Fibroblast of mammary gland (primary cell): ENCODE measurements at regions not wholly inside any gene's neighbourhood (a gene's known extent, or its start where the extent isn't known, plus 50 kb on each side); places are given as distances from the start of the nearest gene placed in this dataset.
"Not testable (repeated sequence)": the region's sequence is repeated elsewhere in the genome, so short reads cannot be mapped to it uniquely, and the experiment has no call there.

Experiments used
- DNase-seq: peaks from one replicate; pipeline ENCODE4 v3.0.0-alpha.2; 2010; ENCODE audit warnings: low read depth
- H3K4me3 ChIP-seq: 2 replicates; pipeline ENCODE4 v1.5.1; 2011; ENCODE audit warnings: low read depth, mild to moderate bottlenecking, low read length, moderate library complexity; ENCODE audit not compliant: control insufficient read depth
- TF ChIP-seq, protein P1 (sequence below): conservative IDR thresholded peaks from 2 replicates; pipeline ENCODE4 v1.5.1; 2011; ENCODE audit warnings: low read depth, low read length, inconsistent platforms; ENCODE audit not compliant: control insufficient read depth, insufficient read depth

DNA sequence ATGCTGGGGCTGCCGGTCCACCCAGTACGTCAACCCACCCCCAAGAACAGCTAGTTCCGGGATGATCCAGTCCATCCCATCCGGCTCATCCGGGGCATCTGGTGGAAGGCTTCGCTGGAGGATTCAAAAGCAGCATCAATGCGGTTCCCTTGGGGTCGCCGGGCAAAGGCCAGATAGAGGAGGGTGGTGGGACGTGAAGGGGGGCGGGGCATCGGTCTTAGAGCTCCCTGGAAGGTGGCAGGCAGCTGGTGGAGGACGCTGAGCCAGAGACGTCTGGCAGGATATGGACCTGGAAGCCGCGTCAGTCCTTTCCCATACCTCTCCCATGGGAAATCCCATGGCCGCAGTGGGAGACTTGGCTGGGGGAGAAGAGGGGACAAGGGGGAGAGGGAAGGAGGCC is 1500.8 kb upstream of the DEFB115 start:
- H3K4me3 ChIP-seq, result no peak overlapping the region
- DNase-seq, result no peak
- TF ChIP-seq, protein P1, sequence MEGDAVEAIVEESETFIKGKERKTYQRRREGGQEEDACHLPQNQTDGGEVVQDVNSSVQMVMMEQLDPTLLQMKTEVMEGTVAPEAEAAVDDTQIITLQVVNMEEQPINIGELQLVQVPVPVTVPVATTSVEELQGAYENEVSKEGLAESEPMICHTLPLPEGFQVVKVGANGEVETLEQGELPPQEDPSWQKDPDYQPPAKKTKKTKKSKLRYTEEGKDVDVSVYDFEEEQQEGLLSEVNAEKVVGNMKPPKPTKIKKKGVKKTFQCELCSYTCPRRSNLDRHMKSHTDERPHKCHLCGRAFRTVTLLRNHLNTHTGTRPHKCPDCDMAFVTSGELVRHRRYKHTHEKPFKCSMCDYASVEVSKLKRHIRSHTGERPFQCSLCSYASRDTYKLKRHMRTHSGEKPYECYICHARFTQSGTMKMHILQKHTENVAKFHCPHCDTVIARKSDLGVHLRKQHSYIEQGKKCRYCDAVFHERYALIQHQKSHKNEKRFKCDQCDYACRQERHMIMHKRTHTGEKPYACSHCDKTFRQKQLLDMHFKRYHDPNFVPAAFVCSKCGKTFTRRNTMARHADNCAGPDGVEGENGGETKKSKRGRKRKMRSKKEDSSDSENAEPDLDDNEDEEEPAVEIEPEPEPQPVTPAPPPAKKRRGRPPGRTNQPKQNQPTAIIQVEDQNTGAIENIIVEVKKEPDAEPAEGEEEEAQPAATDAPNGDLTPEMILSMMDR, result no peak

DNA sequence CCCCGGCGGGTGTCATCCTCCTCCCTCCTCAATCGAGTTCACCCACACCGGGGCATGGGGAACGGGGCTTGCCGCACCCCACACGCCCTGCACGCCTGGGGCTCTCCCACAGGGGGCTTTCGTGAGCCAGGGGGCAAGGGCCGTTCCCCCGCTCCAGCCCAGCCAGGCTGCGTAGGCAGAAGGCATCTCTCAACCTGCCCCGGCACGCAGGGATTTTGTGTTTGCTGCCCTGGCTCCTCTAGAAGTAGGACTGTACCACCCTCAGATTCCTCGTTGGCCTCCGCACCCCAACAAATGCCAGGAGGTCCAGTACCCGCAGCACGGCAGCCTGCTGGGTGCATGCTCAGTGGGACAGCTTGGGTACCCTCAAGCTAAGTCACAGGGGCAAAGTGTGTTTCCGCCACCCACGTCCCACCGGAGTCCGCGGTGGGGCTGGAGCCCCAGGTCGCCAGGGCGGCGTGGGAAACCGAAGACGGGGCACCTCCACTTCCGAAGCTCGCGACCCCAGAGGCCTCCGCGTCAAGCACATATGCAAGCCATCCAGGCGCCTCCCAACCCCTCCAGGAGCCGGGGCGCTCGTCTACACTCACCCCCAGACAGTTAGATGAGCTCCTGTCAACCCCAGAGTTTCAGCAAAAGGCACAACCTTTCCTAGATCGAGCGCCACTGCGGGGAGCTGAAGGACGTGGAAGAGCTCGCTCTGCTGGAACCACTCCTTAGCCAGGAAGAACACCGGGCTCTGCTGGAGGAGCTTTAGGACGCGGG is 1495.7 kb upstream of the DEFB115 start:
- H3K4me3 ChIP-seq, DNase-seq: not testable (repeated sequence)

DNA sequence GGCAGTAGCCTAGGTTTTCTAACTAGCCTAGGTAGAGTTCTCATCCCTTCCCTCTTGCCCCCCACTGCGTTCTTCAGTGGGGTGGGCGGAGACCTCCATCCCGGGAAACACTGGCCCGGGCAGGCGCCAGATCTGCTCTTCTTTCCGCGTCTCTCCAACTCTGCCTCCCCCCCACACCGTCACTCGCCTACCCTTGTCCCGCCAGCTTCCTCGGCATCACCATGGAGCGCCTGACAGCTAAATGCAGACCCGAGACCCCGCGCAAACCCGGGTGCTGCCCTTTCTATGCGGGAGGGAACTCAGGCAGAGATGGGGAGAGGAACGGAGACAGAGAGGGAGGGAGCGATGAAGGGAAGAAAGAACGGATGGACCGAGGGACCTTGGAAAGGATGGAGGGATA is 1494.8 kb upstream of the DEFB115 start:
- TF ChIP-seq, protein P1, result no peak
- no peak overlapping the region for H3K4me3 ChIP-seq
- no peak for DNase-seq

DNA sequence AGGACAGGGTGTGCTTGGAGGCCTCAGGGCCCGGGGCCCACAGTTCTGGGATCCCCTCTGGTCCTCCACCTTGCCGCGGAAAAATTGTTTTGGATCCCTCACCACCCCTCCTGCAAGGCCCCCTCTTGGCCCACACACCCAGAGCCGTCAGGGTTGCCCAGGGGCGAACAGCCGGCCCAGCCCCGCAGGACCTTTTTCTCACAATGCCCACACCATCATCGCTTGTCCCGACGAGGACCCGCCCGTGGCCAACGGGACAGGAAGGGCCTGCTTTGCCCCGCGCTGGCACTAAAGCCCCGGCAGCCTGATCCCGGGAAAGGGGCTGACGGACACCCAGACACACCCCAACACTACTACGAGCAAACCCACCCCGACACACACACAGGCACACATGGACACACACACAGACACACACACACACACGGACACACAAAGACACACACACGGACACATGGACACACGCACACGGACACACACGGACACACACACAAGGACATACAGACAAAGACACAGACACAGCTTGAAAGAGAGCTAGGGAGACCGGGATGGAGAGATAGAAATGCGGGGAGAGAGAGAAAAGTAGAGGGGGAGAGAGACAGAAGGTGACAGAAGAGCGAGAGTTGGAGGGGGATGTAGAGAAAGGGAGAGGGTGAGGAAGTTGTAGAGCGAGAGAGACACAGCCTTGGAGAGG is 1493.5 kb upstream of the DEFB115 start:
- no peak overlapping the region for H3K4me3 ChIP-seq
- no peak for DNase-seq
- TF ChIP-seq, protein P1, result no peak

DNA sequence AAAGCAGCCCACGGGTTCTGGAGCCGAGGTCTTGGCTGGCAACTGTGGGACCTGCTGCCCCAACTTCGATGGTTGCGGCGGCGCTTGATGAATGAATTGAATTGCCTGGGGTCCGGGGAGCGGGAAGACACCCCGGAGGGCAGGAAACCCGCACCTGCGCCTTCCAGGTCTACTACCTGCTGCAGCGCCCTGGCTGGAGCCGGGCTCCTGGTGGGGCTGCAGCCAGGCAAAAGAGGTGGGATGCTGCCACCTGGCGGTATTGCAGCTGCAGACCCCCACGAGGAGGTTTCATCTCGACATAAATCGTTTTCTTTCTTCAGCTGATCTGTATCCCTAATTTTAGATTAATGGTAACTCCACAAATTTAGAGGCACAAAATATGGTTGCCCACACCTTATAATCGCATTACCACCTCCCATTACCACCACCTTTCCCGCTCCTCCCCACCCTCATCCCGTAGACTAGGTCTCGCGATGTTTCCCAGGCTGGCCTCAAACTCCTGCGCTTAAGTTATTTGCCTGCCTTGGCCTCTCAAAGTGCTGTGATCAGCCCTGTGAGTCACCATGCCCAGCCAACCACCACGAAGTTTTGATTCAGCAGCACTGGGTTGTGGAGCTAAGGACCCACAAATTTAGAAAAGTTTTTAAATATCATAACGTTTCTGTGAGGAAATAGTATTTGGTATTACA is 1492.4 kb upstream of the DEFB115 start:
- not testable (repeated sequence) for DNase-seq, H3K4me3 ChIP-seq

DNA sequence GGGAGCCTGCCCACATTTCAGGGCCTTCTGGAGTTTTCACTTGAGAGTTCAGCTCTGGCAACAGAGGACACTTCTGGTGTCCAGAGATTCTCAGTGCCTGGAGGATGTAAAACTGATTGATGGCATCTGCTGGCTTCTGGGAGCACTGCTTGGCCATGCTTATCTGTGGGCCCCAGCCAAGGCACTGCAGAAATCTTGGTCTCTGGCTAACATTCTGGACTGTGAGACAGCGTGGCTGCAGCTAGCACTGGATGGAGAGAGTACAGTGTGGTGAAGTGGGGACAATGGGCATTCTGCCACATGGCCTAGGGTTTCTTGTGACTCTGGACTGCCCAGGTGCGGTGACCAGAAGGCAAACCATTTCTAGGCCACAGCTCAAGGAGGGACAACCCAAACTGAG is 1479.4 kb upstream of the DEFB115 start:
- DNase-seq, H3K4me3 ChIP-seq: not testable (repeated sequence)

DNA sequence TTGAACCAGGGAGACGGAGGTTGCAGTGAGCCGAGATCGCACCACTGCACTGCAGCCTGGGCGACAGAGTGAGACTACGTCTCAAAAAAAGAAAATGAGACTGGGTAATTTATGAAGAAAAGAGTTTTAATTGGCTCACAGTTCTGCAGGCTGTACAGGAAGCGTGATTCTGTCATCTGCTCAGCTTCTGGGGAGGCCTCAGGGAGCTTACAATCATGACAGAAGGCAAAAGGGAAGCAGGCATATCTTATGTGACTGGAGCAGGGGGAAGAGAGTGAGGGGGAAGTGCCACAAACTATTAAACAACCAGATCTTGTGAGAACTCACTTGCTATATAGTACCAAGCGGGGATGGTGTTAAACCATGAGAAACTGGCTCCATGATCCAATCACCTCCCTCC is 1476.2 kb upstream of the DEFB115 start:
- not testable (repeated sequence) for H3K4me3 ChIP-seq, DNase-seq

DNA sequence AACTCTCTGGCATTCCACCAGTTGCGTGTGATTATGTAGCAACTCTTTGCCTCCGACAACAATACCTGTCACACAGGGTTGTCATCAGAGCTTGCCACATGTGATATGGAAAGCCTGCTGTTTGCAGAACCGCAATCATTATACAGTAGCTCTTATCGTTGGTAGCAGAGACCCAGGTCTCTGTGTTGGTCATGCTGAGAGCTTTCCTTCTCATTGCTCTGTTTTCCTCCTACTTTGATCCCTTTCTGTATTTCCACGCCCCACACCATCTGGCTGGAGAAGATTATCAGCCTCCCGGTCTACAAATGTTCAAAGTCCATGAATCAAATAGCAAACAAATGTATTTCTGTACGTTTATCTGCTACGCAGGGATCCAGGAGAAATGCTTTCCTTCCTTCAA is 1475.6 kb upstream of the DEFB115 start:
- not testable (repeated sequence) for DNase-seq, H3K4me3 ChIP-seq

DNA sequence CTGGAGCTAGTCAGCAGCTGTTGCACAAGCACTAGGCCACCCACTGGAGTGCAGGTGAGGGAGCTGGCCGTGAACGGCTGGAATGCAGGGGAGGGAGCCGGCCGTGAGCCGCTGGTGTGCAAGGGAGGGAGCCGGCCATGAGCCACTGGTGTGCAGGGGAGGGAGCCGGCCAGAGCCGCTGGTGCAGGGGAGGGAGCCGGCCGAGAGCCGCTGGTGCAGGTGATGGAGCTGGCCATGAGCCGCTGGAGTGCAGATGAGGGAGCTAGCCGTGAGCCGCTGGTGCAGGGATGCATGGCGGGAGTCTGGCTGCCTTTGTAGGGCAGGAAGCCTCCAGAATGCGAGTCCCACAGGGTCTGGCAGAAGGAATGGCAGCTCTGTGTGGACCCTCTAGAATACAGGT is 1470.0 kb upstream of the DEFB115 start:
- not testable (repeated sequence) for H3K4me3 ChIP-seq

DNA sequence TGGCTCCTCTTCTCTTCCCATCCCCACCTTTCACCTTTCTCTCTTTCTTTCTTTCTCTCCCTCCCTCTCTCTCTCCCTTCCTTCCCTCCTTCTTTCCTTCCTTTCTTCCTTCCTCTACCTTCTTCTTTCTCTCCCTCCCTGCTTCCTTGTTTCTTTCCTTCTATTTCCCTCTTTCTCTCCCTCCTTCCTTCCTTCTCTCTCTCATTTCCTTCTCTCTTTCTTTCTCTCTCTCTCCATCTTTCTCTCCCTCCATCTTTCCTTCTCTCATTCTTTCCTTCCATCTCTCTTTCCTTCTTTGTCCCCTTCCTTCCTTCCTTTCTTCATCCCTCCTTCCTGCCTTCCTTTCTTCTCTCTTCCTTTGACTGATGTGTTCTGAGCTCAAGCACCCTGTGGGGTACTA is 1467.0 kb upstream of the DEFB115 start:
- DNase-seq, result no peak
- no peak overlapping the region for H3K4me3 ChIP-seq
- TF ChIP-seq, protein P1, result no peak

More for the DNA sequence above, 1470.0 kb upstream of the DEFB115 start:
- DNase-seq, result not testable (repeated sequence)

DNA sequence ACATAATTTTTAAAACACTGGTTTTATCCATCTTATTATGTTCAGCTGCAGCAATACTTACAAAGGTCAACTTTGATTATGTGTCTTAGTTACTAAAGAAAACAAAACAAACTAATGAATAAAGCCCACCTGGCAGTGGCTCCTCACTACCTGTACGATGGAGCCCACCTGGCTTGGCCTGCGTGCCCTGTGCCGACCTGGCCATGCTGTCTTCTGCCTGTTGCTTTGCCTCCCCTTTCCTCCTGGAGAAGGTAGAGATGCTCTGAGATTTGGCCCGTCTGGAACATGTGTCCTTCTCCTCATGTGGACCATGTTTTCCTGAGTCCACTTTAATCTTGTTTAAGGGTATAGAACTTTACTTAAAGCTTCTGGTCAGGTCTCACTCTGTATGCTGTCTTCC is 1426.0 kb upstream of the DEFB115 start:
- DNase-seq, H3K4me3 ChIP-seq: not testable (repeated sequence)

DNA sequence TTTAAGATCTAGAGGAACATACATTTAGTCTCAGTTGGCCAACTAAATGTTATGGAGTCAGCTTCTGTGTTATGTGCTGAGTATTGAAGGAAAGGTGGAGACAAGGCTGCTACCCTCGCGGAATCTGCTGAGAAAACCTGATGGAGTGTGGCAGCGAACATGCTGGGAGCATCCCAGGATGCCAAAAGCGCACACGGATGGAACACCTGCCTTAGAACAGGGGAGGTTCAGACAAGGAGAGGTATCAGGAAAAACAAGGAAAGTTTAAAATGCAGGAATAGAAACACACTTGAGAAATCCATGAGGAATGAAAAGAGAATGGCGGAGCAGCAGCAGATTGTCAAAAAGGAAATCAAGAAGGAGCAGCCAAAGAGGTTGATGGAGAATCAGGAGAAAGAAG is 1389.5 kb upstream of the DEFB115 start:
- not testable (repeated sequence) for DNase-seq, H3K4me3 ChIP-seq

DNA sequence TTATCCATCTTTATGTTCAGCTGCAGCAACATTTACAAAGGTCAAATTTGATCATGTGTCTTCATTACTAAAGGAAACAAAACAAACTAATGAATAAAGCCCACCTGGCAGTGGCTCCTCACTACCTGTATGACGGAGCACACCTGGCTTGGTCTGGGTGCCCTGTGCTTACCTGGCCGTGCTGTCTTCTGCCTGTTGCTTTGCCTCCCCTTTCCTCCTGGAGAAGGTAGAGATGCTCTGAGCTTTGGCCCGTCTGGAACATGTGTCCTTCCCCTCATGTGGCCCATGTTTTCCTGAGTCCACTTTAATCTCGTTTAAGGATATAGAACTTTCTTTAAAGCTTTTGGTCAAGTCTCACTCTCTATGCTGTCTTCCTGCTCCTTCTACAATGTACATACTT is 1388.8 kb upstream of the DEFB115 start:
- DNase-seq, H3K4me3 ChIP-seq: not testable (repeated sequence)
